Osteoblast (primary cell): ENCODE measurements at regions not wholly inside any gene's neighbourhood (a gene's known extent, or its start where the extent isn't known, plus 50 kb on each side); places are given as distances from the start of the nearest gene placed in this dataset.

Experiments
- DNase-seq: peaks from one replicate; pipeline ENCODE4 v3.0.0; 2011; ENCODE audit warnings: low spot score, mixed read lengths; ENCODE audit not compliant: insufficient read length; ENCODE audit errors: missing footprints
- H2AFZ ChIP-seq: 2 replicates; pipeline ENCODE4 v1.6.0; 2011; ENCODE audit warnings: mild to moderate bottlenecking, low read length
- H3K27ac ChIP-seq: 2 replicates; pipeline ENCODE4 v1.5.1; 2011; ENCODE audit warnings: mild to moderate bottlenecking, low read depth, low read length, moderate library complexity
- H3K27me3 ChIP-seq: 2 replicates; pipeline ENCODE4 v1.6.0; 2012; ENCODE audit warnings: mild to moderate bottlenecking, control low read depth, inconsistent platforms, low read length, moderate library complexity; ENCODE audit not compliant: insufficient read depth
- H3K36me3 ChIP-seq: 2 replicates; pipeline ENCODE4 v1.5.1; 2011; ENCODE audit warnings: mild to moderate bottlenecking, low read length, control low read depth, moderate library complexity; ENCODE audit not compliant: insufficient read depth
- H3K4me1 ChIP-seq: 2 replicates; pipeline ENCODE4 v1.5.1; 2011; ENCODE audit warnings: mild to moderate bottlenecking, low read length, control low read depth, moderate library complexity; ENCODE audit not compliant: insufficient read depth
- H3K4me2 ChIP-seq: 2 replicates; pipeline ENCODE4 v1.6.0; 2011; ENCODE audit warnings: mild to moderate bottlenecking, low read length; ENCODE audit not compliant: insufficient read depth
- H3K4me3 ChIP-seq: fragments of 200-600 bp; sonication (generic); 3 replicates; pipeline ENCODE4 v1.5.1; 2012; ENCODE audit warnings: mild to moderate bottlenecking, low read length, inconsistent platforms; ENCODE audit not compliant: insufficient read depth
- H3K79me2 ChIP-seq: 2 replicates; pipeline ENCODE4 v1.6.0; 2012; ENCODE audit warnings: mild to moderate bottlenecking, low read length, control low read depth, inconsistent platforms; ENCODE audit not compliant: insufficient read depth
- H3K9me3 ChIP-seq: 2 replicates; pipeline ENCODE4 v1.5.1; 2011; ENCODE audit warnings: low read depth, low read length, control low read depth
- H4K20me1 ChIP-seq: 2 replicates; pipeline ENCODE4 v1.6.0; 2012; ENCODE audit warnings: mild to moderate bottlenecking, low read length, control low read depth; ENCODE audit not compliant: insufficient read depth
- CTCF ChIP-seq: IDR thresholded peaks from 2 replicates; pipeline ENCODE4 v1.5.1; 2011; ENCODE audit warnings: mild to moderate bottlenecking, low read depth, low read length, moderate library complexity; ENCODE audit errors: extremely low read depth

- no peaks in the 10 kb centered on the region for H4K20me1 ChIP-seq
- H3K36me3 ChIP-seq = no peaks in the 10 kb centered on the region
- no peak overlapping the region for H2AFZ ChIP-seq
- H3K4me1 ChIP-seq = no peaks in the 10 kb centered on the region
- H3K4me2 ChIP-seq = no peak overlapping the region
- H3K9me3 ChIP-seq = no peaks in the 10 kb centered on the region
- H3K27ac ChIP-seq = no peak overlapping the region
- H3K79me2 ChIP-seq = no peaks in the 10 kb centered on the region
- H3K27me3 ChIP-seq = no peaks in the 10 kb centered on the region
- H3K4me3 ChIP-seq = no peak overlapping the region
- DNase-seq = no peak
- no peak for TF ChIP-seq CTCF
Measured at GRCh38 chr12:115830070-115830469, 447.4 kb downstream of the MED13L start.

GRCh38 chr12:115828168-115828567, 449.3 kb downstream of the MED13L start:
- no peaks in the 10 kb centered on the region for H3K36me3 ChIP-seq
- no peaks in the 10 kb centered on the region for H3K4me1 ChIP-seq
- no peaks in the 10 kb centered on the region for H4K20me1 ChIP-seq
- no peak for TF ChIP-seq CTCF
- no peak overlapping the region for H3K27ac ChIP-seq
- H3K9me3 ChIP-seq = no peaks in the 10 kb centered on the region
- H3K79me2 ChIP-seq = no peaks in the 10 kb centered on the region
- H3K27me3 ChIP-seq = no peaks in the 10 kb centered on the region
- DNase-seq = no peak
- no peak overlapping the region for H3K4me3 ChIP-seq
- no peak overlapping the region for H3K4me2 ChIP-seq
- H2AFZ ChIP-seq = no peak overlapping the region

GRCh38 chr12:115824936-115825602, 452.4 kb downstream of the MED13L start:
- H3K36me3 ChIP-seq = no peaks in the 10 kb centered on the region
- H3K27me3 ChIP-seq = no peaks in the 10 kb centered on the region
- no peak overlapping the region for H3K4me2 ChIP-seq
- H2AFZ ChIP-seq = no peak overlapping the region
- DNase-seq = no peak
- no peaks in the 10 kb centered on the region for H3K79me2 ChIP-seq
- H3K27ac ChIP-seq = no peak overlapping the region
- H4K20me1 ChIP-seq = no peaks in the 10 kb centered on the region
- H3K4me1 ChIP-seq = no peaks in the 10 kb centered on the region
- H3K9me3 ChIP-seq = no peaks in the 10 kb centered on the region
- TF ChIP-seq CTCF = no peak
- H3K4me3 ChIP-seq = no peak overlapping the region

- Histone ChIP-seq H3K27me3 (no peaks in the 10 kb centered on the region), H2AFZ (no peak overlapping the region), H3K4me2 (no peak overlapping the region), H3K4me3 (no peak overlapping the region), H4K20me1 (no peaks in the 10 kb centered on the region), H3K36me3 (no peaks in the 10 kb centered on the region), H3K27ac (no peak overlapping the region), H3K79me2 (no peaks in the 10 kb centered on the region), H3K9me3 (no peaks in the 10 kb centered on the region), H3K4me1 (no peaks in the 10 kb centered on the region)
- no peak for TF ChIP-seq CTCF
- no peak for DNase-seq
Measured at GRCh38 chr12:115823635-115824034, 453.9 kb downstream of the MED13L start.
